ENCODE measurements at regions not wholly inside any gene's neighbourhood (a gene's known extent, or its start where the extent isn't known, plus 50 kb on each side); places are given as distances from the start of the nearest gene placed in this dataset.
A peak's percentile ranks its signal among the peaks of the same experiment; 100 is the strongest.

- POLR2A ChIA-PET: no interaction called here
- Histone ChIP-seq H4K20me1 (ENCODE audit: insufficient read depth) (no peaks in the 10 kb centered on the region), H3K4me1 (ENCODE audit: control insufficient read depth in 1 of 2, insufficient read depth in 2 of 2, low read depth in 1 of 2, low read length in 1 of 2) (peaks cover 48 to 54% of the 10 kb centered on the region in 2 experiments), H3K9me3 (no peaks in the 10 kb centered on the region), H3K4me3 (ENCODE audit: low read depth in 2 of 2, low read length in 1 of 2) (no peak overlapping the region), H3K4me2 (no peak overlapping the region), H3K36me3 (replicated peaks in 1 of 2; ENCODE audit: control insufficient read depth in 1 of 2, insufficient read depth in 2 of 2, low read length in 1 of 2) (no peaks in the 10 kb centered on the region), H3F3A (replicated peaks; ENCODE audit: insufficient read depth) (peaks cover 35% of the 10 kb centered on the region), H3K9ac (no peak overlapping the region), H3K27ac (ENCODE audit: low read depth in 2 of 2, low read length in 1 of 2) (peak overlapping the region in 1 of 2 experiments; percentile 56; a peak in 2 of 4 replicates), H3K9me2 (no peaks in the 10 kb centered on the region), H3K27me3 (ENCODE audit: insufficient read depth) (no peaks in the 10 kb centered on the region), H3K79me2 (ENCODE audit: insufficient read depth) (peaks cover 18% of the 10 kb centered on the region), H2AFZ (ENCODE audit: low read depth) (no peak overlapping the region)
- 58% methylated on average over 2 of the region's 2 CpGs for WGBS (ENCODE audit: low lambda C conversion rate)
- CTCF ChIA-PET: interaction anchor here (0.9 kb wide), 2 partner anchors 9 to 397 kb away, joined by 3 read pairs; no protein-coding TSS in a partner anchor
- no peak for DNase-seq
- TF ChIP-seq ELF1 (IDR thresholded peaks at IDR 0.05) (no peak), TEAD4 (IDR thresholded peaks at IDR 0.05; ENCODE audit: borderline replicate concordance, insufficient read depth) (no peak), RXRA (IDR thresholded peaks at IDR 0.05; ENCODE audit: borderline replicate concordance, low read depth) (no peak), RAD21 (IDR thresholded peaks at IDR 0.05; ENCODE audit: low read length) (0 out of 2 replicates have a peak, but pooled peaks have one; percentile 13), GABPA (IDR thresholded peaks at IDR 0.05; ENCODE audit: low read depth) (no peak), EZH2phosphoT487 (IDR thresholded peaks at IDR 0.05; ENCODE audit: borderline replicate concordance, low read depth) (no peak), GATA2 (CRISPR knock-in tag; IDR thresholded peaks at IDR 0.05) (no peak), EP300 (IDR thresholded peaks at IDR 0.05; ENCODE audit: borderline replicate concordance in 1 of 2, low read depth in 1 of 2, low read length in 1 of 2) (peak in 1 of 2 experiments; percentile 69; a peak in 2 of 4 replicates), FOXM1 (IDR thresholded peaks at IDR 0.05; ENCODE audit: low read depth) (no peak)
These were observed 303.0 kb downstream of the PRL start for GRCh38 chr6:21993841-21994240.

- Histone ChIP-seq H3K36me3 (replicated peaks in 1 of 2; ENCODE audit: control insufficient read depth in 1 of 2, insufficient read depth in 2 of 2, low read length in 1 of 2) (no peaks in the 10 kb centered on the region), H3K9ac (no peak overlapping the region), H3K4me2 (no peak overlapping the region), H3K9me3 (no peaks in the 10 kb centered on the region), H3K79me2 (ENCODE audit: insufficient read depth) (peaks cover 15% of the 10 kb centered on the region; the same call in 1 of the 2 replicates), H3F3A (replicated peaks; ENCODE audit: insufficient read depth) (peaks cover 41% of the 10 kb centered on the region), H4K20me1 (ENCODE audit: insufficient read depth) (no peaks in the 10 kb centered on the region), H3K9me2 (no peaks in the 10 kb centered on the region), H2AFZ (ENCODE audit: low read depth) (no peak overlapping the region), H3K27ac (ENCODE audit: low read depth in 2 of 2, low read length in 1 of 2) (peak overlapping the region in 1 of 2 experiments; percentile 79; a peak in 2 of 4 replicates), H3K4me1 (ENCODE audit: control insufficient read depth in 1 of 2, insufficient read depth in 2 of 2, low read depth in 1 of 2, low read length in 1 of 2) (peaks cover 57 to 62% of the 10 kb centered on the region in 2 experiments), H3K27me3 (ENCODE audit: insufficient read depth) (no peaks in the 10 kb centered on the region), H3K4me3 (ENCODE audit: low read depth in 2 of 2, low read length in 1 of 2) (no peak overlapping the region)
- CTCF ChIA-PET: no interaction called here
- WGBS (ENCODE audit: low lambda C conversion rate): 94% methylated on average over 1 of the region's 1 CpG
- TF ChIP-seq ZBTB33 (IDR thresholded peaks at IDR 0.05; ENCODE audit: borderline replicate concordance, low read depth) (no peak), TEAD4 (IDR thresholded peaks at IDR 0.05; ENCODE audit: borderline replicate concordance, insufficient read depth) (no peak), FOSL2 (IDR thresholded peaks at IDR 0.05; ENCODE audit: borderline replicate concordance, low read depth) (no peak), RCOR1 (IDR thresholded peaks at IDR 0.05; ENCODE audit: low read length) (no peak), USF2 (IDR thresholded peaks at IDR 0.05; ENCODE audit: borderline replicate concordance, low read depth, low read length) (no peak), MEF2A (IDR thresholded peaks at IDR 0.05; ENCODE audit: borderline replicate concordance, low read depth) (no peak), TAF1 (IDR thresholded peaks at IDR 0.05; ENCODE audit: borderline replicate concordance, low read depth, low read length) (no peak), GABPA (IDR thresholded peaks at IDR 0.05; ENCODE audit: low read depth) (no peak), ELF1 (IDR thresholded peaks at IDR 0.05) (no peak), JUND (IDR thresholded peaks at IDR 0.05) (no peak), NRF1 (IDR thresholded peaks at IDR 0.05; ENCODE audit: low read depth, low read length) (no peak), YY1 (IDR thresholded peaks at IDR 0.05; ENCODE audit: low read depth) (no peak), POLR2AphosphoS5 (IDR thresholded peaks at IDR 0.05; ENCODE audit: low read depth, low read length) (no peak), NFIC (IDR thresholded peaks at IDR 0.05; ENCODE audit: borderline replicate concordance) (no peak), CHD2 (IDR thresholded peaks at IDR 0.05; ENCODE audit: low read length, partially characterized antibody) (no peak), CTCF (IDR thresholded peaks at IDR 0.05) (no peak), TCF12 (IDR thresholded peaks at IDR 0.05) (no peak), GATA2 (CRISPR knock-in tag; IDR thresholded peaks at IDR 0.05) (no peak)
- POLR2A ChIA-PET: no interaction called here
- no peak for DNase-seq
These were observed 302.0 kb downstream of the PRL start for GRCh38 chr6:21994821-21995220.
